ENCODE measurements at regions not wholly inside any gene's neighbourhood (a gene's known extent, or its start where the extent isn't known, plus 50 kb on each side); places are given as distances from the start of the nearest gene placed in this dataset.

GRCh38 chr22:49643998-49644397 is 183.7 kb downstream of the BRD1 start:
- no peak overlapping the region for H3K27ac ChIP-seq (ENCODE audit: low read length in 2 of 2)
- H3K36me3 ChIP-seq (replicated peaks in 1 of 2; ENCODE audit: control extremely low read depth in 1 of 2, control insufficient read depth in 1 of 2, extremely low read depth in 1 of 2, insufficient read depth in 2 of 2, low read length in 1 of 2) = peaks cover 0 to 26% of the 10 kb centered on the region in 2 experiments
- TF ChIP-seq CTCF (IDR thresholded peaks at IDR 0.05) = no peak
- no peak for TF ChIP-seq EZH2 (IDR thresholded peaks at IDR 0.05; ENCODE audit: borderline replicate concordance, insufficient read depth, low read depth, low read length, poor library complexity, severe bottlenecking)
- ChIA-PET CTCF (no interaction called here), POLR2A (no interaction called here)
- H3K9ac ChIP-seq (ENCODE audit: low read length) = no peak overlapping the region
- DNase-seq (no peak), ATAC-seq (ENCODE audit: low read depth) (no peak)
- H3K79me2 ChIP-seq (ENCODE audit: control insufficient read depth, insufficient read depth, low read length) = peaks cover 100% of the 10 kb centered on the region
- WGBS (ENCODE audit: insufficient coverage) = 96% methylated on average over 5 of the region's 6 CpGs
- Mint-ChIP-seq H3K9me3 (ENCODE audit: insufficient read depth) (no peaks in the 10 kb centered on the region), H3K4me3 (no peak overlapping the region), H3K27ac (no peak overlapping the region), H3K27me3 (no peaks in the 10 kb centered on the region), H3K4me1 (peaks cover 2% of the 10 kb centered on the region)
- H2AFZ ChIP-seq (ENCODE audit: insufficient read depth, low read depth, low read length, poor library complexity, severe bottlenecking) = no peak overlapping the region
- H3K4me3 ChIP-seq (ENCODE audit: control extremely low read depth in 1 of 5, extremely low read depth in 1 of 5, insufficient read depth in 1 of 5, low read depth in 2 of 5, low read length in 4 of 5) = no peak overlapping the region
- H4K20me1 ChIP-seq (ENCODE audit: control insufficient read depth, insufficient read depth, low read length, poor library complexity, severe bottlenecking) = peaks cover 96% of the 10 kb centered on the region
- H3K4me1 ChIP-seq (ENCODE audit: control insufficient read depth in 2 of 2, insufficient read depth in 2 of 2, low read length in 2 of 2) = no peaks in the 10 kb centered on the region
- no peaks in the 10 kb centered on the region for H3K9me3 ChIP-seq (ENCODE audit: control extremely low read depth in 1 of 3, control insufficient read depth in 2 of 3, insufficient read depth in 1 of 3, low read length in 2 of 3)
- no peaks in the 10 kb centered on the region for H3K27me3 ChIP-seq (replicated peaks in 1 of 4; ENCODE audit: control extremely low read depth in 1 of 4, control insufficient read depth in 3 of 4, insufficient read depth in 4 of 4, low read length in 3 of 4)
- no peak overlapping the region for H3K4me2 ChIP-seq (replicated peaks; ENCODE audit: low read depth, low read length, poor library complexity, severe bottlenecking)
- intact Hi-C loops (cut with micrococcal nuclease) = no loop called here

DNA sequence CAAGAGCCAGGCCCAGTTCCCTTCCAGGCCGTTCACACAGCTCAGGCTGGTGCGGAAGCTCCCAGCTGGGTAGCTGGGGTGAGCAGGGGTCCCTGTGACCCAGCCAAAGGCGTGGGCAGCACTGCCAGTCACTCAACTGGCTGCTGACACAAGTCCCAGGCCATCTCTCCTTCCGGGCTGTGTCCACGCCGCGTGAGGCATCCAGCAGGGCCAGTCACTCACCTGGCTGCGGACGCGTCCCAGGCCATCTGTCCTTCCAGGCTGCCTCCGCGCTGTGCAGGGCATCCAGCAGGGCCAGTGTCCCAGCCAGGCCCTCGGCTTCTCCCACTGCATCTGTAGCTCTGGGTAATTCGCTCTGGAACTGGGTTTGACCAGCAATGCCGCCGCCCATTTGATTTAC is 184.2 kb downstream of the BRD1 start:
- H3K4me2 ChIP-seq (replicated peaks; ENCODE audit: low read depth, low read length, poor library complexity, severe bottlenecking) = no peak overlapping the region
- no peaks in the 10 kb centered on the region for H3K9me3 ChIP-seq (ENCODE audit: control extremely low read depth in 1 of 3, control insufficient read depth in 2 of 3, insufficient read depth in 1 of 3, low read length in 2 of 3)
- ChIA-PET CTCF (no interaction called here), POLR2A (no interaction called here)
- H3K27me3 ChIP-seq (replicated peaks in 1 of 4; ENCODE audit: control extremely low read depth in 1 of 4, control insufficient read depth in 3 of 4, insufficient read depth in 4 of 4, low read length in 3 of 4) = no peaks in the 10 kb centered on the region
- Mint-ChIP-seq H3K4me1 (peaks cover 2% of the 10 kb centered on the region), H3K9me3 (ENCODE audit: insufficient read depth) (no peaks in the 10 kb centered on the region), H3K27me3 (no peaks in the 10 kb centered on the region), H3K27ac (no peak overlapping the region), H3K4me3 (no peak overlapping the region)
- ATAC-seq (ENCODE audit: low read depth) (no peak), DNase-seq (no peak)
- intact Hi-C loops (cut with micrococcal nuclease) = no loop called here
- no peak overlapping the region for H3K4me3 ChIP-seq (ENCODE audit: control extremely low read depth in 1 of 5, extremely low read depth in 1 of 5, insufficient read depth in 1 of 5, low read depth in 2 of 5, low read length in 4 of 5)
- no peak overlapping the region for H2AFZ ChIP-seq (ENCODE audit: insufficient read depth, low read depth, low read length, poor library complexity, severe bottlenecking)
- H3K27ac ChIP-seq (ENCODE audit: low read length in 2 of 2) = no peak overlapping the region
- WGBS (ENCODE audit: insufficient coverage) = 98% methylated on average over 16 of the region's 16 CpGs
- peaks cover 98% of the 10 kb centered on the region for H4K20me1 ChIP-seq (ENCODE audit: control insufficient read depth, insufficient read depth, low read length, poor library complexity, severe bottlenecking)
- TF ChIP-seq EZH2 (IDR thresholded peaks at IDR 0.05; ENCODE audit: borderline replicate concordance, insufficient read depth, low read depth, low read length, poor library complexity, severe bottlenecking) (no peak), CTCF (IDR thresholded peaks at IDR 0.05) (no peak)
- H3K9ac ChIP-seq (ENCODE audit: low read length) = no peak overlapping the region
- H3K79me2 ChIP-seq (ENCODE audit: control insufficient read depth, insufficient read depth, low read length) = peaks cover 100% of the 10 kb centered on the region
- H3K4me1 ChIP-seq (ENCODE audit: control insufficient read depth in 2 of 2, insufficient read depth in 2 of 2, low read length in 2 of 2) = no peaks in the 10 kb centered on the region
- peaks cover 0 to 27% of the 10 kb centered on the region in 2 experiments for H3K36me3 ChIP-seq (replicated peaks in 1 of 2; ENCODE audit: control extremely low read depth in 1 of 2, control insufficient read depth in 1 of 2, extremely low read depth in 1 of 2, insufficient read depth in 2 of 2, low read length in 1 of 2)
